GM12891 (cell line): ENCODE measurements at regions not wholly inside any gene's neighbourhood (a gene's known extent, or its start where the extent isn't known, plus 50 kb on each side); places are given as distances from the start of the nearest gene placed in this dataset.

ENCODE experiments used
- POLR2A ChIP-seq: IDR thresholded peaks from 2 replicates; pipeline ENCODE4 v1.6.1; 2011; ENCODE audit warnings: low read depth, low read length, control low read depth
- POLR2AphosphoS5 ChIP-seq: IDR thresholded peaks from 2 replicates; pipeline ENCODE4 v1.6.1; 2011; ENCODE audit warnings: low read depth, low read length, control low read depth
- TAF1 ChIP-seq: IDR thresholded peaks from 2 replicates; pipeline ENCODE4 v1.6.1; 2011; ENCODE audit warnings: low read depth, low read length, control low read depth

DNA sequence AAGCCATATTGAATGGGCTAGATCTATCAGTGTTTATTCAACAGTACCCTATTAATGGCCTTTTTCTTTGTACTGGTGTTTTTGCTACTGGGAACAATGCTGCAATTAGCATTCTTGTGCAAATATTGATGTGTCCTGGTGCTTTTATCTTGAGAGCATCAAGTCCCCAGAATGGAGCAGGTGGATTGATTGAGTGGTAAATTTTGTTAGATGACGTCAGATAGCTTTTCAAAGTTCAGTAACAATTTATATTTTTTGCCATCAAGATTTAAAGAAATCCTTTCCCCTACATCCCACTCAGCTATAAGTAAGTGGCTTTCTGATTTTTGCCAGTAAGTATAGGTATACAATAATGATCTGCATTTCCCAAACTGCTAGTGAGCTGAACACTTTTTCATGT, 63.4 kb upstream of the SYPL1 start:
- TF ChIP-seq TAF1, result no peak
- TF ChIP-seq POLR2A, result no peak
- TF ChIP-seq POLR2AphosphoS5, result no peak
